NCI-H69 (cell line): ENCODE measurements at regions not wholly inside any gene's neighbourhood (a gene's known extent, or its start where the extent isn't known, plus 50 kb on each side); places are given as distances from the start of the nearest gene placed in this dataset.

Experiments used
- DNase-seq: peaks from one replicate; lab custom pipeline; 2025; lab: John Stamatoyannopoulos, UW

DNA sequence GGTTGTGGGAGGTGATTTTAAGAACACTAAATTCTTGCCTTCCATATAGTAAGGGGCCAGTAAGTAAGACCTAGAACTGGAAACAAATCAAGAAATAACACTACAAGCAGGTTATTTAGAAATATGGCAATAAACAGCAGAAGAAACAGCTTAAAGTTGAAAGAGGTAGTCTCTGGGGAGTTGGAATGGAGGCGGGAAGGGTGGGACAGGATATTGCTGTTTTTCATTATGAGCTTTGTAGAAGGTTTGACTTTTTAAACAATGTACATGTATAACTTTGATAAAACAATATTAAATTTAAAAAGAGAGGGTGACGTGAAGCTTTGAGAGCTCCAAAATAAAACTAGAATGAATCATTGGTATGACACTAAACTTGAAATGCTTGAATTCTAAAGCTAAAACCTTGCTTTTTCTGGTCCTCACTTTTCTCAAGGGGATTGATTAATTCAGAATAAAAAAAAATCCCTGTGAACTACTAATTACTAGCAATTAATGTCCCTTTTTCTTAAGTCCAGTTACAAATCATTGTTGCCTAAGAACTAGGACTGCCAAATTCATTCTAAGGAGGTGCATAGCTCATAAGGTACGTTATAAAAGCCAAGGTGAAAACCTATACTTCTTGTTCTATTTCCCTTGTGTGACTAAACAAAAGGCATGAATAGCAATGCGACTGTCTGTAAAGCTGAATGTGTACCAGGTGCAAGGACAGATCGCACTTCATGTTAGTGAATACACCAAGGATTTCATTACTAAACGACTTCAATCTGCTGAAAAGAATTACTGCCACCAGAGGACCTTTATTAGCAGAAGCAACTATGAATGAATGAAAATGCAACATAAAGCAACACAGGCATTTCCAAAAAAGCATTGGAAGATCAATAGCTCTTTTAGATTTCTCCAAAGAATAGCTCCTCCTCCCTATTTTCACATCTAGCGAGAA is 177.5 kb downstream of the RBM43 start:
- DNase-seq, result peak; percentile 24

DNA sequence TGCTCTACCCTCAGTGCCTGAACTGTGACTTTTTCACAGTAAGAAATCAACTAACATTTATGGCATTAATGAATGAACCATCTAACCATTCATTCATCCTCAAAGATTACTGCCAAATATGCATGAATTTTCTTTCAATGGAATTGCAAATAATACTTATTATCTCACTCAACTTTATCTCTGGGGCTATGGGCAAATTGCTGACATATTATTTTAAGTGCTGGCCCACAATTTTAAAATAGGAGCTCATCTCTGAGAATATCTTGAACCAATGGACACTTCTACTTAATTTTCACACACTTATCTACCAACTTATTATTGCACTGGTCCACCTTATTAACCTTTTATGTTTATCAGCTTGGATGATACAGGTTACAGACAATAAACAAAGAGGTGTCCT is 182.8 kb downstream of the RBM43 start:
- DNase-seq, result no peak

DNA sequence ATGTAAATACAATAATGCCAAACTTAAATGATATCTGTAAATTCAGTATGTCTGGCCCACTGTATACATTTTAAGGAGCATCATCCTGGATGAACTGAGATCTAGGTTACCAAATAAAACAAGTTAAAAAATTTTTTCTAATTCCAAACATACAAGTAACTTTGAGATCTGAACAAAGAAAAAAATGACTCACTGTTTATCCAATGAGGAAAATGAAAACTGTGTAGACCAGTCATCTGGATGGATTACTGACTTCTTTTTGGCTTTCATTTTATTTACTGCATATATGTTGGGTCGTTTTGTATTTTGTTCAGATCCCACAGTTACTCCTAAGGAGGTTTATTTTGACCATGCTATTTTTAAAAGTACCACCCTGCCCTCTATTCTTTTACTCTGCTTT is 189.8 kb downstream of the RBM43 start:
- DNase-seq, result no peak

DNA sequence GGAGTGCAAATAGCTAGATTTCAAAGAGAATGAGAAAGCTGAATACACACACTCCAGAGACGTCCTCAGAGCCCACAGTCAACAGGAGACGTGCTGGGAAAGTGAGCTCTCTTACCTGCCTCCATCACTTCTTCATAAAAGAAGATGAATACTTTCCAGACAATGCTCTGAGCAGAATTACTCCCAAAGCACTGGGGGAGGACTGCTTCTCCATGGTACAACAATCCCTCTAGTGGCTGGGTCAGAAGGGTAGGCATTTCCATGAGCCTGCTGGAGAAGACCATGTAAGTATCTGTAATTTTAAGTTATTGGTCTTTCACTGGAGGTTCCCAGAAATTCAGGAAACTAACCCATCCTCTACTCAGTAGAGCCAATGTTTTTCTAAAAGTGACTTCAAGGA is 190.3 kb downstream of the RBM43 start:
- DNase-seq, result peak; percentile 4

DNA sequence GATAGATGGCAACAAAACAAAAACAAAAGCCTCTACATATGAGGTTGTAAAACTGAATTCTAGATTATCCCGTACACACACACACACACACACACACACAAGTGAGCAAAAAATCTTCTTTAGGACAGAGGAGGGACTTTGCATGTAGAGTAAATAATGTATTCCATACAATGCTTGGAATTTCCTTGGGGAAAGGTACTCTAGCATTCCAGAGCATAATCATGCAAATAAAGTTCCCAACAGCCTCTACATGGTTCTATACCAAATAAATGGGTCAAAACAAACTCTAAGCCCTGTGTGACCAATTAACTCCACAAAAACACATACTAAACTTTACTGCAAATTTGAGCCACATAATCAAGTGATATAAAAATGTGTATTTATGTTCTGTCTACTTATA is 191.4 kb downstream of the RBM43 start:
- no peak for DNase-seq

DNA sequence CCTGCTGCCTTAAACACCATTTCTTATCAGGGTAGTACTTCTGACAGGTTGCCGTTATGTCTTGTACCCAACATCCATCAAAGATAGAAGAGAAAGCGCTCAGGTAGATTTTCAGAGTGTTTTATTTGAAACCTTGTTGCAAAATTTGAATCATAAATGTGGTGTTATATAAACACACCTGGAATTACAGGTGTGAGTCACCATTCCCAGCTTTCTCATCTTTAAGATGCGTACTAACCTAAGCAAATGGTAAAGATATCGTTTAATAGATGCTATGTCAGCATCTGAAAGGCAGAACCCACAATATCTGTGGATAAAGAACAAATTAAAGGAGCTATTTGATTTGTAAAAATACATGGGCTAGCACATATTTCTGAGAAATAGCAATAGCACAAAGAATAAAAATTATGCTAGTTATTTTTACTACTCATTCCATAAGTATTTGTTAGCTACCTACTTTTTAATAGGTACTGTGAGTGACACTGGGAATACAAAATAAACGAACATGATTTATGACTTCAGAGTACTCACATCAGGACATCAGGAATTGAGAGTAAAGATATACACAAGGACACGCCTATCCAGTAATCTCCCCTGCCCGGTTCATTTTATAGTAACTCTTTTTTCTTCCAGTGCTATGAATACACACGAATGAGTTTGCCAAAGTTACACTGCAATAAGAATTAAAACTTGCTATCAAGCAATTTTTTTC is 193.8 kb downstream of the RBM43 start:
- DNase-seq, result no peak

DNA sequence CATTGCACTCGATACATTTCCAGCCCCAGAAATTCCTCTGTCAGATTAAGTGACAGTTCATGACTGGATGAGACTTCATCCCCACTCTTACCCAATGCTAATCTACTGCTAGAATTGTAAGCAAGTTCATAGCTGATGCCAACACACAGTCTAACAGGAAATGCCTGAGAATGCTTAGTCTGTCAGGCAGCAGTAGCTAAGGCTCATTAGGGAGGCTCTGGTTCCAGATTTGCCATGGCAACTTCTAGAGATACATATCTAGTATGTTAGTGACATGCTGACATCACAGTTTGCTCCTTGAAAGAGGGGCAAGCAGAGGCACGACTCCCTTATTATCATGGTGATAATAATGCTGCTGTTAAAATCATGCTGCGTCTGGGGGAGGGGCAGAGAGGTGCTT is 198.4 kb downstream of the RBM43 start:
- DNase-seq, result peak; percentile 65

DNA sequence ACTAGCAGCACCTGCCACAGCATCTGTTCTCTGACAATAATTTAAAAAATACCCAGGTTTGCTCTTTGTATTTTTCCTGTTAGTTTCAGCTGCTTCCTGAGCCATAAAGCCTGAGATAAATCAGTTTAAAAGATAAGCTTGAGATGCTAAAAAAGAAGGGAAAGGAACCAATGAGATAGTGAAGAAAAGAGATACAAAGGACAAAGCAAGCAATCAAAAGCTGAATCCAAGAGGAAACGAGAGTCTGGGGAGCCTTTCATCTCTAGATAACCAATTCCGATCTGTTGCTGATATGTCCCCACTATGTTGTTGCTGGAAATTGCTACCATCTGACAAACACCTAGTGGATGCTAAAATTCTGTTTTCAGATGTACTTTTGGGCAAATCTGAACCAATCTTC is 201.4 kb downstream of the RBM43 start:
- no peak for DNase-seq

DNA sequence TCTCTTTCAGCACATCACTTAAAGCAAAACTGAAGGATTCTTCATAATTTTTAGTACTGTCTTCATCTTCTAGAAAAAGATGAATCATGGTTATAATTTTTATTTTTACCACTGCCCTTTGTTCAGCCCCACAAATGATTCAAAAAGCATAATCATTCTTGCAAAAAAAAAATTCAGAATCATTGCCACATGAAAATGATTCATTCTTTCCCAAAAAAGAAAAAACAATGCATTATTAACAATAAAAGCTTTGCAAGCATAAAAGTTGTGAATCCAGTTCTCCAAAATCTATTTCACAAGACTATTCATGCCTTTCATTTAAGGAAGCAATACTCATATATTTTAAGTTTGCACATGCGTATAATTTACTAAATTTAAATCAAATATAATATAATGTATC is 204.8 kb downstream of the RBM43 start:
- no peak for DNase-seq

DNA sequence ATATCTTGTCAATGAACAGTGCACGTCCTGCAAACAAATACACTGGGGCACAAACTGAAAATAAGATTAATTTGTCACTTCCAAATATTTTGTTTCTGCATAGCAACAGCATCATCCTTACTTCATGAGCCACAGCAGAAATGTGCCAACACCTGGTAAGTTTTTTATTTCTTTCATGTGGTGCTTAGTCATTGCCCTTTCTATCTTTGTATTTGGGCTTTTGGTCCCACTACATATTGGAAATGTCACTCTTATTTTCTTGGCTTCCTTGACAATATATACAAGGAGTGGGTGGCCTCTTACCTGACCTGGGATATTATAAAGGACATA is 208.0 kb downstream of the RBM43 start:
- DNase-seq, result no peak

DNA sequence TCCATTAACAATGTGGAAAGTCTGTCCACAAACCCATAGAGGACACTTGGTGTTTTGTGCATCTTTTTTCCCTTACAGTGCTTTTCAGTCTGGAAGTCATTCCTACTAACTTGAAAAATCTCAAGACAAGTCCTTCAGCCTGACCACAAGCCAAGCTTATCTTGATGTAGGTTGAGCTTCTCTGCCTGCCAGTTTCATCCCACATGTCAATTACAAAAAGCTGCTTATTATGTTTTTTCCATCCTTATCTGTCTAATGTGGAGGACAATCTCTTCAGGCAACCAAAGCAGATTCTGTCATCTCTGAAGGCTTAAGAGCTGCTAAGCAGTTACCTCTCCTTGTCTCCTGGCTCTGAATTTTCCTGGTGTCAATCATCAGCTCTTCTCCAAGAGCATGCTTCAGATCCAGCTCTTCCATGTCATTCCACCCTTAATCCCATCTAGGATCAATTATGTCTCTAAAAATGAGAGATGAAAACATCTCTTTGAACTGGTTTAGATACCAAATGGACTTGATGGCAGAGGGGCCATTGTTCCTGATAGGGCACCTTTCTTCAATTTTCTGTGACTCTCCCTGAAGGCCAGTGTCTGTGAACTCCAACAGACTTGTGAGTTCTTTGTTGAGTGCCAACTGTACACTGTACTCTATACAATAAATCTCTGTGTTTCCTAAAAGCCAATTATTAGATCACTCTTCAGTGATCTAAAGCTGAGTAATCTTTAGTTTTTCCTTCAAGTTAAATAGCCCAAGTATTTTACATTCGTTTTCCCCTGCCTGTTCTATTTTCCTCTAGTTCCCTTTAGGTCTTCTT is 208.6 kb downstream of the RBM43 start:
- DNase-seq, result no peak

DNA sequence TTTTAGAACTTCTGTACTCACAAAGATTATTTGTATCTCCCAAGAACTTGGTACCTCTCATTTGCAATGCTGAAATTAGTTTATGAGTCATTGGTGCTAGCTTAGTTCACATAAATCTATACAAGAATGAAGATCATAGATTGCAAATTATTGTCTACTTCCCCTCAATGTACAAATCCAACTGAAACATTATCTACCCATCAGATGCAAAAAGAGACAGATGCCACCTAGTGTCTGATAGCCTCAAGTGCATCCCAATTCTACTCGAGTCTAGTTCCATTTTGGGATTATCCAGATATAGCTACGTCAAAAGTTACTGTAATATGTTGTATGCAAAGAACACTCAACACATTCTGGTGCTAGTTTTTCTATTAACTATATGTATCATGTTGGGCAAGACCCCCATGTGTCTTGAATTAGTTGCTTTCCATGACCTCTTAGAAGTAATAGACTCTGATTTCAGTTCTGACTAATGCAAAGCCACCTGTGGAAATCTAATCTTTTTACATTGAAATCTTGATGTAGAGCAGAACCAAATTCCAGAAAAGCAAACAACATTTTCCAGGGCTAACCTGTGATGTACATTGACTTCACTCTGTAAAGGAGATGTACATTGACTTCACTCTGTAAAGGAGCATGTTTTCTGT is 210.0 kb downstream of the RBM43 start:
- peak; percentile 40 for DNase-seq

DNA sequence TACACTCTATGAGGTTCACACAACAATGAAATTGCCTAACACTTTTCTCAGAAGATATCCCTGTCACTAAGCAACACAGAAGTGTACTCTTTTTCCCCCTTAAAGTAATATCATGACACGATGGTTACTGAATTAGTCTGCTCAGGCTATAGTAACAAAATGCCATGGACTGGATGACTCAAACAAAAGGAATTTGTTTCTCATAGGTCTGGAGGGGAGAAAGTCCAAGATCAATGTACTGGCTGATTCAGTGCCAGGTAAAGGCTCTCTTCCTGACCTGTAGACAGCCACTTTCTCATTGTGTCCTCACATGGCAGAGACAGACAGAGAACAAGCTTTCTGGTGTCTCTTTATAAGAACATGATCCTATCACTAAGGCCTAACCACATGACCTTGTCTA is 211.9 kb downstream of the RBM43 start:
- no peak for DNase-seq

DNA sequence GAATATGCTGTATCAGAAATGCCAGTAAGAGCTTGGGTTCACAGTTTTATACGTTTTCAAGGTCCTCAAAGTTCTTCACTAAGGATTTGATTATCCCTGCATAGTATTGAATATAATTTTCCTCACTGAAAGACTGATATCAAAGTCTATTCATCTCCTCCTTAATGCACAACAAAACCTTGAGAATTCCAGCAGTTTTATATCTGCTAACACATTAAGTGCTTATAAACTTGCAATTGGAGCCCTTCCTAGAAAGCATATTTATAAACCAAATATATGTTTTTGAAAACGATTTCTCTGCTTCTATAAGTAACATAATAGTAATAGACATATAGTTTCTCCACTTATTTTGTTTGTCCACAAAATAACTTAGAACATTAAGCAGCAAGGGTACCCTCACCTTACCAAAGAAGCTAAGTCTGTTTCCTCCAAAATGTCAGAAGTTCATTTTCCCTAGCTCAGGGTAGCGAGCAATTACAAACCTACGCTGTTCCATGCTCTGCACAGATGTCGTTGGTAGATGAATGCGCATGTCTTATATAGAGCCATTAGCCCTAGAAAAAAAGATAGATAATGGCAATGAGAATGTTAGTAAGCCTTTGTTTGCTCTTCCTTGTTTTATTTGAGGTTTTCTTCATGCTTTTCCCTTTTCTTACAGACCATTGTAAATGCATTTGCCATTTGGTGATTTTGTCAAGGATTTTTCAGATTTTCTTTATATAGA is 213.2 kb downstream of the RBM43 start:
- no peak for DNase-seq

DNA sequence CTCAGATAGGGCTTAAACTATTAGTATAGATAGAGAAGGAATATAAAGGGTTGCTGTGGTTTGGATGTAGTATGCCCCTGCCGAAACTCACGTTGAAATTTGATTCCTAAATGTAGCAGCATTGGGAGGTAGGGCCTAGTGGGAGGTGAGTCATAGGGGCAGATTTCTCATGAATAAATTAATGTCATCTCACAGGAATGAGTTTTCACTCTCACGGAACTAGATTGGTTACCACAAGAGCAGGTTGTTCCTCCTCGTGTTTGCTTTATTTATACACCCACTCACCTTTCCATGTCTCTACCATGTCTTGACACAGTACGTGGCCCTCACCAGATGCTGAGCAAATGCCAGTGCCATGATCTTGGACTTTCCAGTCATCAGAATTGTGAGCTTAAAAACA is 218.2 kb downstream of the RBM43 start:
- peak; percentile 47 for DNase-seq

DNA sequence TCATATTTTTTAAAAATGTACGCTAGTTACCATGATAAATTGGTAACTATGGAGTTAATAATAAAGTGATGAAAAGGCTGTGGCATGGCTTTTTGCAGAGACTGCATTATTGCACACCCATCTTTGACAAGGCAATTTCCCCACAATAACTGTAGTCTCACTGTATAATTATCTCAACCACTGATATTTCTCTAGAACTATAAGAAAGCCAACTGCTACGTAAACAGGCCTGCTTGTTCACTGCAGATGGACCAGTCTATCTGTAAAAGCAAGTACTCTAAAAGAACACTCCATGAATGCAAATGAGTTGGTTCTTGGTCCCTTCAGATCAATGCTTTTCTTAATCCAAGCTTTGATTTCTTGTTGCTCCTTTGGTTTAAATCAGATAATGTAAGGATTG is 218.7 kb downstream of the RBM43 start:
- DNase-seq, result peak; percentile 37

DNA sequence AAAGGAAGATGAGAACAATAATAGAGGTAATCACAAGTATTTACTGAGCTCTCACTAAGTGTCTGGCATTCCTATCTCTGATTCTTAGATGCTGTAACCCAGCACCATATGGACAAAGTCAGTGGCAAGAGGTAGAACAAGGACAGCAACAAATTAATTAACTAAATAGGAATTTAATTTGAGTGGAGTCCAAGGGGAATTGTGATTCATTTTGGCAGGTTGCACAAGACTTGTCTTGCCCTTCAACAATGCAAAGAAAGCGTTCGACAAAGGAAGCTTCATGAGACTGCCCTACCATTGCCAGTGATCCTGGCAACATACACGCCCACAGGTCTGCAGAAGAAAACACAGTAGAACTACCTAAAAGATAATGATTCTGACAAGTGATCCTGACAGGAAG is 221.6 kb downstream of the RBM43 start:
- peak; percentile 13 for DNase-seq

DNA sequence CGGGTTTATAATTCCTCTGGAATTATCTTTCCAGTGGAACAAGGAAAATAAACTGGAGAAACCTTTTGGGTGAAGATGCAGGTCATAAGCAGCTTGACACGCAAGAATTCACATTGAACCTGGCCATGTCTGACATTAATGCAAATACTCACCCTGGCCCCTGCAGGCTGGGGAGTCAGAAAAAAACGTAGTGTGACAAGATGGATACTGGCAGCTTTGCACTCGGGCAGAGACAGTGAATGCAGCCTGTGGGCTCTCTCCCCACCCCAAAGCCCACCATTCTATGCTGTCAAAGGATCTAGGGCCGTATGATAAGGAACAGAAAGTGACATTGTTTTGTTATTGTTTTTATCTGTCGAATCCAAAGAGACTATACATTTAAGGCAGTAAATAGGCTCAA is 223.1 kb downstream of the RBM43 start:
- no peak for DNase-seq

DNA sequence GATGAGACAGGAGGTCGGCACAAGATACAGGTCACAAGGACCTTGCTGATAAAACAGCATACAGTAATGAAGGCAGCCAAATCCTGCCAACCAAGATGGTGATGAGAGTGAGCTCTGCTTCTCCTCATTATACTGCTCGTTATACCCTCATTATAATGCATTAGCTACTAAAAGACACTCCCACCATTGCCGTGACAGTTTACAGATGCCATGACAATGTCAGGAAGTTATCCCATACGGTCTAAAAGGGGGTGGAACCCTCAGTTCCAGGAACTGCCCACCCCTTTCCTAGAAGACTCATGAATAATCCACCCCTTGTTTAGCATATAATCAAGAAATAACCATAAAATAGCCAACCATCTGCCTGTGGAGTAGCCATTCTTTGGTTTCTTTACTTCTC is 224.2 kb downstream of the RBM43 start:
- no peak for DNase-seq

DNA sequence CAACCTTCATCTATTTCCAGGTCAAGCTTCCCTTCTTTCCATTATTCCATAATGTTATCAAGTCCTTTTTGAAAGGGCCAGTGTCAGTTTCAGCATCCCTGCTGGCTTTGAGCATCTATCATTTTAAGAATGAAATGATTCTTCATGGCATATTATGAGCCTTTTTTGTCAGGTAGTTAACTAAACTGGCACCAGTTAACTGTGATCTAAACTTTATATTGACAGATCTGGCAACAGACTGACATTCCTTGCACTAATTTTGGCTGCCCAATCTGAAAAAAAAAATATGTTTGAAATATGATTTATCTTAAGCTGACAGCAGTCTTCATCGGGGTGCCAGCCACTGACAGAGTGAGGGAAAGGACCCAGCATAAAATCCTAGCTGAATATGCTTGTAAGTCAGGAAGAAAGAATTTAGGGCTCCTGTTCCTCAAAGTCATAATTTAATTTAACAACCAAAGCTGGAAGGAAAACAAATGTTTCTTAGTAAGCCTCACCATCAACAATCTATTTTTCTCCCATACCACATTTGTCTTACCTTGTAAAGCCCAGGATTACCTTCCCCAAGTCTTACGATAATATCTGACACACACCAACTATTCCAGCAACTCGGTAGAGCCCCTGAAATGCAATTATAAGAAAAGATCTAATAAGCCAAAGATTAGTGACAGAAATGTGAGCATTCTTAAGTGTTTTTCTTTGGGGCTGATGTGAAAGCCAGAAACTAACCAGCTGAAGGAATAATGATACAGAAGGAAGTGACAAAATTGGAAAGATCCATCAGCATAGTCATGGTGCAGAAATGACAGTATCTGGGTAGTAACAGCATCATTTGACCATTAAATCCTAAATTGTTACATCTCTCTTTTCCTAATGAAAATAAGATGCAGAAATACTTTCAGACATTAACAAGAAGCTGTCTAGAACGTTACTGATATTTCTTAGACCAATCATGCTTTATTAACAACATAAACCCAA is 228.1 kb downstream of the RBM43 start:
- no peak for DNase-seq
